Epithelial cell of proximal tubule (primary cell): ENCODE measurements at regions not wholly inside any gene's neighbourhood (a gene's known extent, or its start where the extent isn't known, plus 50 kb on each side); places are given as distances from the start of the nearest gene placed in this dataset.

Source experiments
- DNase-seq: peaks from one replicate; pipeline ENCODE4 v3.0.0-alpha.2; 2011; ENCODE audit warnings: low read depth
- H3K4me3 ChIP-seq: 2 replicates; pipeline ENCODE4 v1.5.1; 2011; ENCODE audit warnings: low read depth, mild to moderate bottlenecking, low read length
- CTCF ChIP-seq: conservative IDR thresholded peaks from 2 replicates; pipeline ENCODE4 v1.5.1; 2012; ENCODE audit warnings: low read depth, mild to moderate bottlenecking, low read length

DNA sequence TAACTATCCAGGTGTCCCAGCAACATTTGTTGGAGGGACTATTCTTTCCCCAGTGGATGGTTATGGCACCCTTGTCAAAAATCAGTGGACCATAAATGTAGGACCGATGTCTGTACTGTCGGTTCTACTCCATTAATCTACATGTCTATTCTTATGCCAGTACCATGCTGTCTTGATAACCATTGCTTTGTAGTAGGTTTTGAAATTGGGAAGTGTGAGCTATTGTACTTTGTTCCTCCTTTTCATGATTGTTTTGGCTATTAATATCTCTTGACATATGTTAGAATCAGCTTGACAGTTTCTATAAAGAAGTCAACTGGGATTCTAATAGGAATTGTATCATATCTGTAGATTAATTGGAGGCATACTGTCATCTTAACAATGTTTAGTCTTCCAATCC is 112.7 kb downstream of the HNRNPD start:
- no peak overlapping the region for H3K4me3 ChIP-seq
- no peak for DNase-seq

DNA sequence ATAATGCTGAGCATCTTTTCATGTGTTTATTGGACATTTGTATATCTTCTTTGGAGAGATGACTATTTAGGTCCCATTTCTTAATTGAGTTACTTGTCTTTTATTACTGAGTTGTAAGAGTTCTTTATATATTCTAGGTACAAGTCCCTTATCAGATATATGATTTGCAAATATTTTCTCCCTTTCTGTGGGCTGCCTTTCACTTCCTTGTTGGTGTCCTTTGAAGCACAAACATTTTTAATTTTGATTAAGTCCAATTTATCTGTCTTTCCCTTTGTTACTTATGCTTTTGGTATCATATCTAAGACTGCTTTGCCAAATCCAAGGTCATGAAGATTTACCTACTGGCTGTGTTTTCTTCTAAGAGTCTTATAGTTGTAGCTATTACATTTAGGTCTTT is 113.2 kb downstream of the HNRNPD start:
- TF ChIP-seq CTCF: no peak
- DNase-seq: no peak
- no peak overlapping the region for H3K4me3 ChIP-seq

More for the DNA sequence above, 112.7 kb downstream of the HNRNPD start:
- TF ChIP-seq CTCF: no peak

DNA sequence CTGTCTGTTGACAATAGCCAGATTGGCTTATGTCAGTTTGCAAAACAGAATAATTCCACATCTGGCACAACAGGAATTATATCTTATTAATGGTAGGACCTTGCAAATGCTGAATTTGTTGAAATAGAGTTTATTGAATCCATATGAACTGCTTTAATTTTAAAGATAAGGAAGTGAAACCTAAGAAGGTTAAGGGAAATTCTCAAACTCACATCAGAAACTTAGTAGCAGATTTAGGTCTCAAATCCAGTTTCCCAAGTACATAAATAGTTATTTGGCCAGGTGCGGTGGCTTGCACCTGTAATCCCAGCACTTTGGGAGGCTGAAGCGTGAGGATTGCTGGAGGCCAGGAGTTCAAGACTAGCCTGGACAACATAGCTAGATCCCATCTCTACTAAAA is 117.1 kb downstream of the HNRNPD start:
- TF ChIP-seq CTCF: no peak
- no peak for DNase-seq
- H3K4me3 ChIP-seq: no peak overlapping the region

- no peak for DNase-seq
- TF ChIP-seq CTCF: no peak
- H3K4me3 ChIP-seq: no peak overlapping the region
These were observed 118.1 kb downstream of the HNRNPD start for GRCh38 chr4:82255657-82256056.

DNA sequence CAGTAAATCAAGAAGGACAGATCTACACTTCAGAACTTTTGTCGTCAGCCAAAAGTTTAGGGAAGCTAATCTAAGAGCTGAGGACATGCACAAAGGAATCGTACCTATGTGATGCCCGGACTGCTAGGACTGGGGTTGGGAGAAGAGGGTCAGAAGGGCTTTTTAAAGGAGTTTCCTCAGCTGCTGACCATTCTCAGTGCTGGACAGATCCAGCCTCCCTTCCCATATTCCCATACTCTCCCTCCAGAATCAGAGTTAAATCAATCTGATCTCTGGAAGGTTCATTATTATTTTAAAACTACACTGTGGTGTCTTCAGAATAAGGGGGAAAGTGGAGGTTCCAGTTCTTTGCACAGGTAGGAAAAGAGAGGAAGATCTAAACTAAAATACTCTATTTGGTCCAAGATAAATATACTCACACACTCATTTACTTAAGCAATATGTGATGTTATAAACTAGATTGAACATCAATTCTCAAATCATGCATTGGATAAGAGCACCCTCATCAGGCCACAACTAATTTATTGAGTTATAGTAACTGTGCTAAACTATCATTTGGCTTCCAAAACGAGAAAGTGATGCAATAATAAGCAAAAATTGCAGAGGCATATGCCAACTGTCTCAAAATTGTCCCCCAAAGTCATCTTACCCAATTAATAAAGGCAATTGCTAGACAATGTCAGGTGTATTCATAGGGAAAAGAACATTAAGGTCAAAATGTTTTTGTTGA is 124.7 kb downstream of the HNRNPD start:
- no peak overlapping the region for H3K4me3 ChIP-seq
- no peak for DNase-seq
- TF ChIP-seq CTCF: no peak

DNA sequence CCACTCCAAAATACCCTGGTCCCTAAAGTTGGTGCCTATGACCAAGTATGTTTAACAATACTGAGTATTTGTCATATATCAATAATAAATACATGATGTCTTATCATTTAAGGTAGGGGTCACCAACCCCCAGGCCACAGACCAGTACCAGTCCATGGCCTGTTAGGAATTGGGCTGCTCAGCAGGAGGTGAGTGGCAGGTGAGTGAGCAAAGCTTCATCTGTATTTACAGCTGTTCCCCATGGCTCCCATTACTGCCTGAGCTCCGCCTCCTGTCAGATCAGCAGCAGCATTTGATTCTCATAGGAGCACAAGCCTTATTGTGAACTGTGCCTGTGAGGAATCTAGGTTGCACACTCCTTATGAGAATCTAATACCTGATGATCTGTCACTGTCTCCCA is 126.2 kb downstream of the HNRNPD start:
- TF ChIP-seq CTCF: no peak
- DNase-seq: no peak
- no peak overlapping the region for H3K4me3 ChIP-seq

DNA sequence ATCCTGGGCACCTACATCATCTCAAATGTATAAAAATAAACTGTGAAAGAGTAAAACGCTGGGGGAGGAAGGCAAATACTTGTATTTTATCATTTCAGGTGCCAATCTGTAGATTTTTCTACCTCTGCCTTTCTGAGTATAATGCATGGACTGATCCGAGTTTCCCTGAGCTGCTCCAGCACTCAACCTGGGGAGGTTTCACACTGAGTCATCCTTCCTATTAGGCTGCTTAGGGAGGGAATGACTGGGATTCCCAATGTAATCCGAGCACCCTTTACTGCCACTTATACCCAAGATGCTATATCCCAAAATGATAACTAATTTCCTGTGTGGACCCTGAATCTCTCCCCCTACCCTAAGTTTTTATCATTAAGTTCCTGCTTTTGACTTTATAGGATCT is 126.6 kb downstream of the HNRNPD start:
- no peak overlapping the region for H3K4me3 ChIP-seq
- TF ChIP-seq CTCF: no peak
- no peak for DNase-seq
